HL-60 (cell line): ENCODE measurements at regions not wholly inside any gene's neighbourhood (a gene's known extent, or its start where the extent isn't known, plus 50 kb on each side); places are given as distances from the start of the nearest gene placed in this dataset.

Experiments
- DNase-seq, 2 experiments: peaks; one replicate each; pipeline ENCODE4 v3.0.0-alpha.2; 2010 to 2020; ENCODE audit warnings: low read depth in 1 of 2, low spot score in 1 of 2
- H3K27ac ChIP-seq: fragments of 250-450 bp; sonication (Bioruptor Pico); replicated peaks from 2 replicates; pipeline ENCODE4 v1.5.1; 2020; ENCODE audit warnings: mild to moderate bottlenecking, moderate library complexity
- H3K27me3 ChIP-seq: fragments of 250-450 bp; sonication (Bioruptor Pico); 2 replicates; pipeline ENCODE4 v1.5.1; 2021; ENCODE audit warnings: mild to moderate bottlenecking, moderate library complexity; ENCODE audit not compliant: insufficient read depth, poor library complexity, severe bottlenecking
- H3K4me3 ChIP-seq: replicated peaks from 2 replicates; pipeline ENCODE4 v1.5.1; 2011; ENCODE audit warnings: mild to moderate bottlenecking, control low read depth, low read length; ENCODE audit not compliant: insufficient read depth
- GABPA ChIP-seq: IDR thresholded peaks from 2 replicates; pipeline ENCODE4 v1.6.1; 2012; ENCODE audit warnings: low read depth
- POLR2AphosphoS5 ChIP-seq: IDR thresholded peaks from 2 replicates; pipeline ENCODE4 v1.6.1; 2012; ENCODE audit warnings: low read depth
- SPI1 ChIP-seq: IDR thresholded peaks from 2 replicates; pipeline ENCODE4 v1.6.1; 2012; ENCODE audit warnings: low read depth, mild to moderate bottlenecking, borderline replicate concordance
- TF ChIP-seq, protein P1 (sequence below): IDR thresholded peaks from one replicate; pipeline ENCODE4 v1.5.1; 2011; ENCODE audit warnings: low read length, control low read depth, inconsistent platforms; ENCODE audit not compliant: insufficient read depth
- TF ChIP-seq, protein P2 (sequence below): IDR thresholded peaks from 2 replicates; pipeline ENCODE4 v1.6.1; 2012; ENCODE audit warnings: low read depth; ENCODE audit not compliant: insufficient replicate concordance

GRCh38 chr9:88813638-88814209, 177.5 kb upstream of the S1PR3 start:
- no peaks in the 10 kb centered on the region for H3K27me3 ChIP-seq
- no peak overlapping the region for H3K4me3 ChIP-seq
- DNase-seq: no peak
- no peak for TF ChIP-seq GABPA
- TF ChIP-seq, protein P1, sequence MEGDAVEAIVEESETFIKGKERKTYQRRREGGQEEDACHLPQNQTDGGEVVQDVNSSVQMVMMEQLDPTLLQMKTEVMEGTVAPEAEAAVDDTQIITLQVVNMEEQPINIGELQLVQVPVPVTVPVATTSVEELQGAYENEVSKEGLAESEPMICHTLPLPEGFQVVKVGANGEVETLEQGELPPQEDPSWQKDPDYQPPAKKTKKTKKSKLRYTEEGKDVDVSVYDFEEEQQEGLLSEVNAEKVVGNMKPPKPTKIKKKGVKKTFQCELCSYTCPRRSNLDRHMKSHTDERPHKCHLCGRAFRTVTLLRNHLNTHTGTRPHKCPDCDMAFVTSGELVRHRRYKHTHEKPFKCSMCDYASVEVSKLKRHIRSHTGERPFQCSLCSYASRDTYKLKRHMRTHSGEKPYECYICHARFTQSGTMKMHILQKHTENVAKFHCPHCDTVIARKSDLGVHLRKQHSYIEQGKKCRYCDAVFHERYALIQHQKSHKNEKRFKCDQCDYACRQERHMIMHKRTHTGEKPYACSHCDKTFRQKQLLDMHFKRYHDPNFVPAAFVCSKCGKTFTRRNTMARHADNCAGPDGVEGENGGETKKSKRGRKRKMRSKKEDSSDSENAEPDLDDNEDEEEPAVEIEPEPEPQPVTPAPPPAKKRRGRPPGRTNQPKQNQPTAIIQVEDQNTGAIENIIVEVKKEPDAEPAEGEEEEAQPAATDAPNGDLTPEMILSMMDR: no peak
- TF ChIP-seq, protein P2, sequence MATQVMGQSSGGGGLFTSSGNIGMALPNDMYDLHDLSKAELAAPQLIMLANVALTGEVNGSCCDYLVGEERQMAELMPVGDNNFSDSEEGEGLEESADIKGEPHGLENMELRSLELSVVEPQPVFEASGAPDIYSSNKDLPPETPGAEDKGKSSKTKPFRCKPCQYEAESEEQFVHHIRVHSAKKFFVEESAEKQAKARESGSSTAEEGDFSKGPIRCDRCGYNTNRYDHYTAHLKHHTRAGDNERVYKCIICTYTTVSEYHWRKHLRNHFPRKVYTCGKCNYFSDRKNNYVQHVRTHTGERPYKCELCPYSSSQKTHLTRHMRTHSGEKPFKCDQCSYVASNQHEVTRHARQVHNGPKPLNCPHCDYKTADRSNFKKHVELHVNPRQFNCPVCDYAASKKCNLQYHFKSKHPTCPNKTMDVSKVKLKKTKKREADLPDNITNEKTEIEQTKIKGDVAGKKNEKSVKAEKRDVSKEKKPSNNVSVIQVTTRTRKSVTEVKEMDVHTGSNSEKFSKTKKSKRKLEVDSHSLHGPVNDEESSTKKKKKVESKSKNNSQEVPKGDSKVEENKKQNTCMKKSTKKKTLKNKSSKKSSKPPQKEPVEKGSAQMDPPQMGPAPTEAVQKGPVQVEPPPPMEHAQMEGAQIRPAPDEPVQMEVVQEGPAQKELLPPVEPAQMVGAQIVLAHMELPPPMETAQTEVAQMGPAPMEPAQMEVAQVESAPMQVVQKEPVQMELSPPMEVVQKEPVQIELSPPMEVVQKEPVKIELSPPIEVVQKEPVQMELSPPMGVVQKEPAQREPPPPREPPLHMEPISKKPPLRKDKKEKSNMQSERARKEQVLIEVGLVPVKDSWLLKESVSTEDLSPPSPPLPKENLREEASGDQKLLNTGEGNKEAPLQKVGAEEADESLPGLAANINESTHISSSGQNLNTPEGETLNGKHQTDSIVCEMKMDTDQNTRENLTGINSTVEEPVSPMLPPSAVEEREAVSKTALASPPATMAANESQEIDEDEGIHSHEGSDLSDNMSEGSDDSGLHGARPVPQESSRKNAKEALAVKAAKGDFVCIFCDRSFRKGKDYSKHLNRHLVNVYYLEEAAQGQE: no peak
- no peak for TF ChIP-seq POLR2AphosphoS5
- no peak for TF ChIP-seq SPI1
- H3K27ac ChIP-seq: no peak overlapping the region

- no peak overlapping the region for H3K27ac ChIP-seq
- TF ChIP-seq POLR2AphosphoS5 (no peak), GABPA (no peak), SPI1 (no peak)
- TF ChIP-seq, protein P2: no peak
- TF ChIP-seq, protein P1: no peak
- no peaks in the 10 kb centered on the region for H3K27me3 ChIP-seq
- H3K4me3 ChIP-seq: no peak overlapping the region
- no peak for DNase-seq
Observed at GRCh38 chr9:88814577-88814976, 176.7 kb upstream of the S1PR3 start.

GRCh38 chr9:88816141-88816540, 175.1 kb upstream of the S1PR3 start:
- Histone ChIP-seq H3K27me3 (no peaks in the 10 kb centered on the region), H3K4me3 (no peak overlapping the region), H3K27ac (no peak overlapping the region)
- TF ChIP-seq GABPA (no peak), SPI1 (no peak), POLR2AphosphoS5 (no peak)
- TF ChIP-seq, protein P1: no peak
- TF ChIP-seq, protein P2: no peak
- no peak for DNase-seq
